ENCODE measurements at regions not wholly inside any gene's neighbourhood (a gene's known extent, or its start where the extent isn't known, plus 50 kb on each side); places are given as distances from the start of the nearest gene placed in this dataset.

GRCh38 chr5:96017951-96018350 lies 56.3 kb upstream of the ELL2 start:
- no peak for TF ChIP-seq EZH2 (IDR thresholded peaks at IDR 0.05)
- no peak for TF ChIP-seq REST (IDR thresholded peaks at IDR 0.05; ENCODE audit: low read depth)

All from HCT116 (cell line).